ENCODE measurements at regions not wholly inside any gene's neighbourhood (a gene's known extent, or its start where the extent isn't known, plus 50 kb on each side); places are given as distances from the start of the nearest gene placed in this dataset.
"Not testable (repeated sequence)": the region's sequence is repeated elsewhere in the genome, so short reads cannot be mapped to it uniquely, and the experiment has no call there.

- peaks cover 0 to 5% (median 0%) of the 10 kb centered on the region in 4 donors for H3K9me3 ChIP-seq
- H3K36me3 ChIP-seq, result no peaks in the 10 kb centered on the region
- H3K4me1 ChIP-seq, result no peaks in the 10 kb centered on the region
- H3K27ac ChIP-seq, result no peak overlapping the region
- DNase-seq, result no peak
- H3K27me3 ChIP-seq, result no peaks in the 10 kb centered on the region
- TF ChIP-seq POLR2A (IDR thresholded peaks at IDR 0.05) (no peak), CTCF (IDR thresholded peaks at IDR 0.05) (no peak)
- H3K4me3 ChIP-seq, result no peak overlapping the region
Measured at GRCh38 chr9:78144008-78144381, 91.9 kb upstream of the CEP78 start.

DNA sequence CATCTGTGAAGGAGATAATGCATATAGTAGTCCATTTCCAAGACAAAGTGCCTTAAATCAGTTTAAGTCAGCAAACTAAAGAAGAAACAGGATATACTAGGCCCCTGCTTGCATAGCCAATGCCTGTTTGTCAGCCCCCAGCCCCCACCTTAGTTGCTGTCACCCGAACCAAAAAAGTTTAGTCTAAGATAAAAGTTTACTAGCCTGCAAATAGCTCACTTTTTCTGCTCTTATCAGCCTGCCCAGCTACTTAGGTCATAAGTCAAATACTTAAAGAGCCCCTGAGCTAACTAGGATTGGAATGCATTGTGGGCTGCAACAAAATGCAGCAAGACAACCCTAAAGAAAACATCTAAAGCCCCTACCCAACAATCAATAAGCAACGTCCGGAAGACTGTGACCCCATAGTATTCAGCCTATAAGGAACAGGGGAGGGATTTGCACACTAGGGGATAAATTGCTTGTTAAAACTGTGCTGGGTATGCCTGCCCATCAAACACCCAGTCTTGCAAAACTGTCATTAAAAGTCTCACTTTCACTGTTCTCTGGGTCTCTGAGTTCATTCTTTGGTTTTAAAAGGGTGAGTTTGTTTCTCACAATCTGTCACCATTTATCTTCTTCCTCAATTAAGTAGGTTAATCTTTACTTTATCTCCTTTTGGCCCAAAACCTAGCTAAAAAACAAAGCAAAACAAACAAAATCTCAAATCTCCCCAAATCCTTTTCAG lies 92.4 kb upstream of the CEP78 start:
- Histone ChIP-seq H3K36me3 (no peaks in the 10 kb centered on the region), H3K27me3 (no peaks in the 10 kb centered on the region), H3K4me1 (no peaks in the 10 kb centered on the region), H3K27ac (no peak overlapping the region), H3K9me3 (peaks cover 0 to 5% (median 0%) of the 10 kb centered on the region in 4 donors), H3K4me3 (no peak overlapping the region)
- no peak for DNase-seq
- TF ChIP-seq POLR2A (IDR thresholded peaks at IDR 0.05), result no peak
- TF ChIP-seq CTCF (IDR thresholded peaks at IDR 0.05), result no peak

DNA sequence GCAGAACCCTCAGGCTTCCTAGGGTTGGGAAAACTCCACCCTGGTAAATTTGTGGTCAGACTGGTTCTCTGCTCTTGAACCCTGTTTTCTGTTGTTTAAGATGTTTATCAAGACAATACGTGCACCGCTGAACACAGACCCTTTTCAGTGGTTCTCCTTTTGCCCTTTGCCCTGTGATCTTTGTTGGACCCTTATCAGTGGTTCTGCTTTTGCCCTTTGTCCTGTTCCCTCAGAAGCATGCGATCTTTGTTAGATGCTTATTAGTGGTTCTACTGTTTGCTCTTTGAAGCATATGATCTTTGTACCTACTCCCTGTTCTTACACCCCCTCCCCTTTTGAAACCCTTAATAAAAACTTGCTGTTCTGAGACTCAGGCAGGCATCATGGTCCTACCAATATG lies 93.6 kb upstream of the CEP78 start:
- H3K9me3 ChIP-seq, H3K4me3 ChIP-seq, H3K4me1 ChIP-seq, DNase-seq, H3K27ac ChIP-seq, H3K27me3 ChIP-seq, H3K36me3 ChIP-seq: not testable (repeated sequence)

- H3K27ac ChIP-seq, result no peak overlapping the region
- no peaks in the 10 kb centered on the region for H3K27me3 ChIP-seq
- no peak for DNase-seq
- no peaks in the 10 kb centered on the region for H3K4me1 ChIP-seq
- TF ChIP-seq CTCF (IDR thresholded peaks at IDR 0.05), result no peak
- TF ChIP-seq POLR2A (IDR thresholded peaks at IDR 0.05), result no peak
- H3K36me3 ChIP-seq, result no peaks in the 10 kb centered on the region
- H3K4me3 ChIP-seq, result no peak overlapping the region
- H3K9me3 ChIP-seq, result no peaks in the 10 kb centered on the region
Measured at GRCh38 chr9:78133751-78134150, 102.1 kb upstream of the CEP78 start.

DNA sequence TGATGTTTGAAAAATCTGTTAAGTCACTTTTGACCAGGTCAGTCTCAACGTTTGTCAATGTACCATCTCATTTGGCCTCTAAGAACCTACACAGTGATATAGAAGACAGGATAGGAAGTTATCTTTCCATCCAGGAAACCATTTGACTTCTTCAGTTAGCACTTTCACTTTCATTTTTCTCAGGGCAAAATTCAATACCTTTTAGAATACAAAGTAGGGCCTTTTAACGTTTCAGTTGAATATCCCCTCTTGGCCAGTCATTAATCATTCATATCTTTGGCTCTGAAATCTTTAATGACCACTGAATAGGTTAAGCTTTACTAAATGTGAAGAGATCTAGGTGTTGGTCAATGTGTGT lies 101.1 kb upstream of the GNAQ start:
- DNase-seq, result no peak
- no peak overlapping the region for H3K27ac ChIP-seq
- H3K4me3 ChIP-seq, result no peak overlapping the region
- no peaks in the 10 kb centered on the region for H3K9me3 ChIP-seq
- H3K4me1 ChIP-seq, result no peaks in the 10 kb centered on the region
- H3K36me3 ChIP-seq, result no peaks in the 10 kb centered on the region
- TF ChIP-seq CTCF (IDR thresholded peaks at IDR 0.05), result no peak
- no peak for TF ChIP-seq POLR2A (IDR thresholded peaks at IDR 0.05)
- no peaks in the 10 kb centered on the region for H3K27me3 ChIP-seq

GRCh38 chr9:78131969-78132700 lies 100.5 kb upstream of the GNAQ start:
- Histone ChIP-seq H3K4me3 (no peak overlapping the region), H3K27me3 (no peaks in the 10 kb centered on the region)

More at GRCh38 chr9:78131969-78132700, 100.5 kb upstream of the GNAQ start:
- no peak for DNase-seq
- no peaks in the 10 kb centered on the region for H3K4me1 ChIP-seq
- no peak overlapping the region for H3K27ac ChIP-seq
- no peaks in the 10 kb centered on the region for H3K36me3 ChIP-seq
- TF ChIP-seq POLR2A (IDR thresholded peaks at IDR 0.05) (no peak), CTCF (IDR thresholded peaks at IDR 0.05) (no peak)
- no peaks in the 10 kb centered on the region for H3K9me3 ChIP-seq
